NB4 (cell line): ENCODE measurements at regions not wholly inside any gene's neighbourhood (a gene's known extent, or its start where the extent isn't known, plus 50 kb on each side); places are given as distances from the start of the nearest gene placed in this dataset.

Experiments used
- CTCF ChIP-seq: IDR thresholded peaks from one replicate; pipeline ENCODE4 v1.5.1; 2012; ENCODE audit warnings: low read depth, low read length
- MYC ChIP-seq: IDR thresholded peaks from 2 replicates; pipeline ENCODE4 v1.6.1; 2011; ENCODE audit warnings: low read depth, low read length
- POLR2A ChIP-seq: IDR thresholded peaks from 2 replicates; pipeline ENCODE4 v1.6.1; 2011; ENCODE audit warnings: mild to moderate bottlenecking; ENCODE audit not compliant: insufficient read length; ENCODE audit errors: extremely low read depth
- TF ChIP-seq, protein P1 (sequence below): IDR thresholded peaks from 2 replicates; pipeline ENCODE4 v1.6.1; 2011; ENCODE audit warnings: low read depth, low read length

- TF ChIP-seq CTCF (no peak), POLR2A (no peak), MYC (no peak)
- TF ChIP-seq, protein P1, sequence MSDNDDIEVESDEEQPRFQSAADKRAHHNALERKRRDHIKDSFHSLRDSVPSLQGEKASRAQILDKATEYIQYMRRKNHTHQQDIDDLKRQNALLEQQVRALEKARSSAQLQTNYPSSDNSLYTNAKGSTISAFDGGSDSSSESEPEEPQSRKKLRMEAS: no peak
These were observed 983.2 kb upstream of the CDH2 start for GRCh38 chr18:29160170-29160569.
